HG03378 (cell line): ENCODE measurements at regions not wholly inside any gene's neighbourhood (a gene's known extent, or its start where the extent isn't known, plus 50 kb on each side); places are given as distances from the start of the nearest gene placed in this dataset.

Source experiments
- ATAC-seq: cut with Tn5 transposase; IDR thresholded peaks from one replicate; pipeline ENCODE4 v1.9.1; 2021; ENCODE audit warnings: mild to moderate bottlenecking, moderate library complexity; ENCODE audit not compliant: unreplicated experiment

GRCh38 chr1:199719156-199719842, 308.2 kb upstream of the NR5A2 start:
- no peak for ATAC-seq

- no peak for ATAC-seq
Observed at GRCh38 chr1:199720496-199720895, 307.0 kb upstream of the NR5A2 start.

- no peak for ATAC-seq
Observed at GRCh38 chr1:199721001-199721400, 306.5 kb upstream of the NR5A2 start.

- ATAC-seq, result no peak
Observed at GRCh38 chr1:199723250-199723956, 304.1 kb upstream of the NR5A2 start.

- no peak for ATAC-seq
Observed at GRCh38 chr1:199724049-199724448, 303.5 kb upstream of the NR5A2 start.

GRCh38 chr1:199725002-199725565, 302.4 kb upstream of the NR5A2 start:
- ATAC-seq, result peak; percentile 77

GRCh38 chr1:199727682-199728081, 299.8 kb upstream of the NR5A2 start:
- ATAC-seq, result no peak

GRCh38 chr1:199728345-199728744, 299.2 kb upstream of the NR5A2 start:
- ATAC-seq, result no peak

GRCh38 chr1:199733125-199733524, 294.4 kb upstream of the NR5A2 start:
- ATAC-seq, result no peak

GRCh38 chr1:199734186-199734585, 293.3 kb upstream of the NR5A2 start:
- no peak for ATAC-seq

- no peak for ATAC-seq
Observed at GRCh38 chr1:199735660-199736059, 291.9 kb upstream of the NR5A2 start.

GRCh38 chr1:199736646-199737045, 290.9 kb upstream of the NR5A2 start:
- no peak for ATAC-seq

GRCh38 chr1:199741586-199741985, 285.9 kb upstream of the NR5A2 start:
- no peak for ATAC-seq

- ATAC-seq, result no peak
Observed at GRCh38 chr1:199742547-199742946, 285.0 kb upstream of the NR5A2 start.

- no peak for ATAC-seq
Observed at GRCh38 chr1:199743227-199743626, 284.3 kb upstream of the NR5A2 start.

GRCh38 chr1:199746666-199747384, 280.7 kb upstream of the NR5A2 start:
- ATAC-seq, result no peak

- no peak for ATAC-seq
Observed at GRCh38 chr1:199747984-199748383, 279.5 kb upstream of the NR5A2 start.

GRCh38 chr1:199751506-199751905, 276.0 kb upstream of the NR5A2 start:
- no peak for ATAC-seq

GRCh38 chr1:199751962-199752687, 275.4 kb upstream of the NR5A2 start:
- no peak for ATAC-seq

GRCh38 chr1:199752688-199753027, 274.9 kb upstream of the NR5A2 start:
- no peak for ATAC-seq

GRCh38 chr1:199753513-199753912, 274.0 kb upstream of the NR5A2 start:
- no peak for ATAC-seq
